GM19467 (cell line): ENCODE measurements at regions not wholly inside any gene's neighbourhood (a gene's known extent, or its start where the extent isn't known, plus 50 kb on each side); places are given as distances from the start of the nearest gene placed in this dataset.

Experiments
- ATAC-seq: cut with Tn5 transposase; IDR thresholded peaks from one replicate; pipeline ENCODE4 v1.9.1; 2021; ENCODE audit warnings: mild to moderate bottlenecking, moderate library complexity; ENCODE audit not compliant: unreplicated experiment

DNA sequence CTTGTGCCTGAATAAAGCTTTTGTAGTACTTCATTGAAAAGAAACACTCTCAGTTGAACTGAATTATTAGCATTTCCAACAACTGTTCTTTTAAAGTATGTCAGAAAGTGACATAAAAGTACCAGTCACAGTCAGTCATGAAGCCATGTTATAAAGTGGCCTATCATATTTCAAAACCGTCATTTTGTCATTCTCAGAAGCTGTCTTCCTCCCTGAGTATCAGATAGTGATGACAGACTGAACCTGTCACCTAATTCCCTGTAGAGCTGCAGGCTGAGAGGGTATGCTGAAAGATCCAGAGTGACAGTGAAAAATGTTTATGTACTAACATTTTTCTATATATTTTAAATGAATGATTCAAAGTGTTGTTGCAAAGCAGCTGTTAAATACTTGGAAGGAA lies 1121.7 kb upstream of the PRMT6 start:
- no peak for ATAC-seq

DNA sequence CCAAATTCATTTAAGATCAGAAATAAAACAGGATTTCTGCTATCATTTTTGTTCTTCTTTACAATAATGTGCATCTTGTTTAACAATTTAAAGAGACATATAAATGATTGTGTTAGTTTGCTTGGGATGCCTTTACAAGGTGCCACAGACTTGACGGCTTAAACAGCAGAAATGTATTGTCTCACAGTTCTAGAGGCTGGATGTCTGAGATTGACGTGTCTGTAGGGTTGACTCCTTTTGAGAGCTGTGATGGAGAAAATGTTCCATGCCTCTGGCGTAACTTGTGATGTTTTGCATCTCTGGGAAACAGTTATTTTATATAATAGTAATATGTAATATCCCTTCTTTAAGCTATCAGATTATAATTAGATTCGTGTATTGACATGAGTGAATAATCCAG lies 1091.6 kb upstream of the PRMT6 start:
- no peak for ATAC-seq

DNA sequence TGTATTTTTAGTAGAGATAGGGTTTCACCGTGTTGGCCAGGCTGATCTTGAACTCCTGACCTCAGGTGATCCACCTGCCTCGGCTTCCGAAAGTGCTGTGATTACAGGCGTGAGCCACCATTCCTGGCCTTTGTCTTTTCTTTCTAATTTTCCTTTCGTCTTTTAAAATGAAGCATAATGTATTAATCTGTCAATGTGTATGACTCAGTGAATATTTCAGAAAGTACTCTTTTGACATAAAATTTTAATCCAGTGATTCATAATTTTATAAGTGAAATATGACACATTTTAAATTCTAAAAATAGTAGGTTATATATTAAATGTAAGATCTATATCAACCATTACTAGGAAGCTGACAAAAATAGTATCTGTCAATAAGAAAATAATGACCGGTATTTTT lies 1059.0 kb upstream of the PRMT6 start:
- ATAC-seq: no peak

DNA sequence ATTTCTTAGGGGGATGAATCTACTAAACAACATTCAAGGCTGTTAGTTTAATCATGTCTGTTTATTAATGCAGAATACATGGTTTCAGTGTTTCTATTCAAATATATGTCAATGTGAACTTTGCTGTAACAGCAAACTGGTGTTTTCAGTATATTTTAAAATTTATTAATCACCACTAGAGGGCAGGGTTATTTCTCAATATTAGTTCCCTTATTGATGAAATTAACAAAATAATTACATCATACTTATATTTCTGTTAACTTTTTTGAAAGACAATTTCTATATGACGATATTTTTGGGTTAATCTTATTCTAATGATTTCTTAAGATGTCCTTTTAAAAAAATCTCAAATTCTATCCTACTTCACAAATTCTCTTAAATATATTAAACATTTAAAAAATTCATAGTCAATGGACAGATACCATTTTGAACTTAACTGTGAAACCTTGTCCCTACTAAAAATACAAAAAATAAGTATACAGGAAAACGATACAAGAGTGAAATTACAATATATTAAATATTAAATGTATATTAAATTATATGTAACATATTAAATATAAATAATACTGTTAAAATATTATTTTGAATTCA lies 1034.1 kb upstream of the PRMT6 start:
- no peak for ATAC-seq

DNA sequence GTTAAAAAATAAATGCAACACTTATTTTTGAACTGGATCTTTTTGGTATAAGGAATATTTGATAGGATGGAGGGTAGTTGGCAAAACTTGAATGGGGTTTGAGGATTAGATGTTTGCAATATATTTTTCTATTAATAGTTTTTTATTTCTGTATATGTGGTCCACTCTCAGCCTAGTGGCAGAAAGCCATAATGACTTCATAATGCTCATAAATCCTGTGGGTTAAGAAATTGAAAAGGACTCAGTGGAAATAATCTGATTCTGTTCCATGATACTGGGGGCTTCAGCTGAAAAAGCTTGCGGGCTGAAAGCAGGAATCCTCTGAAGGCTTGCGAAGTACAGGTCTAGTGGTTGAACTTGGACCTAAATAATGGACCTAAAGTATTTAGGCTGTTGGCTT lies 1028.6 kb upstream of the PRMT6 start:
- no peak for ATAC-seq

DNA sequence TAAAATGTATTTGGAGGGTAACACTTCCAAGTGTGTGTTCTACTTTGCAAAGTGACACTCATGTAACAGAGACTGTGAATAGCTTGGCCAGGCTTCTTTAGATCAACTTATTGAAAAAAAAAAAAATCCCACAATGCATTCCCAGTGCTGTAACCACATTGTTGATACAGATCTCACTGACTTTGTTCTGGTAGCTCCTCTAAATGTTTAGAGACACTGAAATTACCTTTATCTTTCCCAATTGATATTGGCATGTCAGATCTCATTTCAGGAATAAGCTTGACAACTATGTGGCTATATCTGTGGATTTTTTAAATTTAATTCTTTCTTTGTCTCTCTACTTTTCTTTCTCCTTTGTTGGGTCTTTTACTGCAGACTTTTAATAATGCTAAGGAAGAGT lies 1018.9 kb upstream of the PRMT6 start:
- ATAC-seq: no peak

DNA sequence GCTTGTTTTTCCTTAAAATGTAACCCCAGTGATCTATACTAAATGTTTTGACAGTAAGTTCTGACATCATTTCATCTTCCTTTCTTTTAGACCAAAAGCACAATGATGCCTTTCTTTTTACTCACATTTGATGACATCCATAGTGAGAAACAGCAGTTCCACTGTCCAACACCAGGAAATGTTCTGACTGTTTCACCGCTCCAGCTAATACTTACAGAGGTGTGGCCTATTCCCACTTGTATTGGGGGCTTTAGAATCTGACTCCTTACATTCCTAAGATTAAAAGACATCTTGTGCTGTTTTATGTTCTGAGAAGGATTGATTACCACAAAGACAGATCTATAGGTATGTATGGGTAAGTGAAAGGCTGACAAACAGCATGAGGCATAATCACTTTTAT lies 1018.2 kb upstream of the PRMT6 start:
- ATAC-seq: no peak

DNA sequence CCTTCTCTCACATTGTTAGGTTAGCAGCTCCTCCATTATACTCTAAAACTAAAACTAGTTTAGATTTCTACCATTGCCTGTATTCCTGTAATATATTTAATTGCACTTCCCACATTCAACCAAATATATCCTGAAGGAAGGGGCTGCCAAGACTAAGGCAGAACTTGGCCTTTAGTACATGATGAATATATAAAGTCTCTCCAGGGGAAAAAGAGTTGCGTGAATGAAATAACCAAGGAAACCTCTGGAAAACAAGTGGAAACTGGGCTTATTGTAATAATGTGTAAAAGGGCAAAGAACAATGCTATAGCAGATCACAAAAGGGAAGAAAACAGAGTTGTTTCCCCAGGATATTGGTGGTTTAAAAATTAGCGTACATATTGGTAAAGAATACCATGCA lies 1012.5 kb upstream of the PRMT6 start:
- ATAC-seq: no peak

DNA sequence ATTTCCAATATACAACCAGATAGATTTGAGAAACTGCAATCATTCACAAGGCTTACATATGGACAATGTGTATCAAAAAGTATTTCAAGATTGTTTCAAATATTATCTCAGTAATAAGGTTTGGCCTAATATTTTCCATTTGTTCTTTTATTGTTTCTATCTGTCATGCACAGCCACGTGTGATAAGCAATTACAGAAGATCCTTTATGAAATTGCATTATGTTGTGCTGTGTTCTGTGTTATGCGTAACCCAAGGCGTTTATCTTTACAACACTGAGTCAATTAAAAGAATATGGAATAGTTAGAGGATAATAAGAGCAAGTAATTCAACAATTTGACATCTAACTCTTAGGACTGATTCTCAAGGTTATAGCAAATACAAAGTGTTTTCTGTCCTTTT lies 1009.3 kb upstream of the PRMT6 start:
- no peak for ATAC-seq

DNA sequence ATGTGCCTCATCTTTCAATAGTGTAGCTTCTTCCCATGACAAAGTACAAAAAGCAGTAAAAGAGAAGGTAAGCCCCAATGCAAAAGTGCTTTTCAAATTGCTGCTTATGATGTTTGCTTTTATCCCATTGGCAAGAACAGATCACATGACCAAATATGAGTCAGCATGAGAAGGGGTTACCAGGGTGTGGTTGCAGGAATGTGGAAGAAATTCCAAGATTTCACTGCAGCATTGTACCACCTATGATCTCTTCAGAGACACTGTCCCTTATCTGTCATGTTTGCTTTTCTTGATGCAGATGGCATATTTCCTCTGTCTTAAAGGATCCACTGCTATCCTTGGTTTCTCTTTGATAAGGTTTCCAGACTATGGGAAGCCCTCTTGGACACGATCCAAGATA lies 1006.9 kb upstream of the PRMT6 start:
- no peak for ATAC-seq

DNA sequence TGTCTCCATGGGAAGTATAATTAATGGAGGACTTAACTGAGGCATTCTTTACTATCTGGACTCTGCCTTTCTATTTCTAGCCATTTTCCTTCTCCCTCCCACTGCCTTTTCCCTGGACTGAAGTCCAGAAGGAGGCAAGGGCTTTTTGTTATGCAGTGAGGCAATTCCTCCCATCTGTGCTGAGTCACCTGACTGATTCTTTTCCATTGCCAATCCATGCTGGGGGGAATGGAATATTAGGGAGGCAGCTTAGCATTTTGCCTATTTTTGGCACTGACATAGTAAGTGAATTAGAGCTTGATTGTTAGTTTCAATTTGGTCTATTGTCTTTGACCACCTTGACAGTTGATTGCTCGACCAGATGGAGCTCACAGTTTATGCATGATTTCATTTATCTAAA lies 1000.6 kb upstream of the PRMT6 start:
- no peak for ATAC-seq

DNA sequence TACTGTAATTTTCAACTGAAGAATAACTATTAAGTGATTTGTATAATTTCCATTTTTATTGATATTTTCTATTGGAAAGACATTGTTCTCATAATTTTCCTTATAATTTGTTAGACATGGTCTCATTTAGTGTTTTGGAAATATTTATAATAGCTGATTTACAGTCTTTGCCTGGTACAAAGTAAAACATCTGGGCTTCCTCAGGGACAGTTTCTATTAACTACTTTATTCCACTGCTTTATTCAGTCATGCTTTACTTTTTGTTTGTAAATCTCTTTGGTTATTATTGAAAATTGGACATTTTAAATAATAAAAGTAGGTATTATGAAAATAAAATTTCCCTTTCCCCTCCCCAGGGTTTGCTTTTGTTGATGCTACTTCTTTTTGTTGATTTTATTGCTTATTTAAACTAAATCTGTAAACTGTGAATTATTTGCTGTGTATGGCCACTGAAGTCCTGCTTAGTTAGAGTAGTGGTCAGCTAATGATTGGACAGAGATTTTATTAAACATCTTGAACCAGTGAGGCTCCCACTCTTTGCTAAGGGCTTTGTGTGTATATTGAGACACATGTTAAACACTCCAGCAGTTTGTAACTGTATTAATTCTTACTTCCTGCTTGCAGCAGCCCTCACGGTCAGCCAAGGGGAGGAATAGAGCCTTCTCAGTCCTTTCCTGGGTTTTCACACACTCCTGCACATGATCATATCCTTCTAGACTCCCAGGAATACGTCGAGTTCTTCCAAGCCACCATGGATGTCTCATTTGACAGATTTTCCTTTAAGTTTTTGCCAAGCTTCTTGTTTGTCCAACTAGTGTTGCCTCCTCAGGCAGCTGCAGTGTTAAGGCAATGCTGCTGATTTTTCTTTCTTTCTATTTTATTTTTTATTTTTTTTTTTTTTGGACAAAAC lies 994.6 kb upstream of the PRMT6 start:
- ATAC-seq: no peak

DNA sequence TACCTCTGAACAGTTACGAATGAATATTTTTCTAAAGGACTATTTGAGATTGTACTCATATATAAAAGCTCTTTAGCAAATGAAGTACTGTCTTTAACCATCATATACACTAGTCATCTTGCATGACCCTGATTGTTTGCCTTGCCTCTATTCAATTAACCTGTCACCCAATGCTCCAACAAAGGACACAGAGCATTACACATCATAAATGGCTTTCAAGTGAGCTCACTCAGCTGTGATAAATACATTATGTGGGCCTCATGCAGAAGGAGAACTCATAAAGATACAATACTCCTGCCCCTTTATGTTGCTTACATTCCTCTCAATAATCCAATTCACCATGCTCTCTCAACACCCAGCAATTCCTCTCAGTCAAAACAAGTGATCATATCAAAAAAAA lies 993.0 kb upstream of the PRMT6 start:
- ATAC-seq: no peak

DNA sequence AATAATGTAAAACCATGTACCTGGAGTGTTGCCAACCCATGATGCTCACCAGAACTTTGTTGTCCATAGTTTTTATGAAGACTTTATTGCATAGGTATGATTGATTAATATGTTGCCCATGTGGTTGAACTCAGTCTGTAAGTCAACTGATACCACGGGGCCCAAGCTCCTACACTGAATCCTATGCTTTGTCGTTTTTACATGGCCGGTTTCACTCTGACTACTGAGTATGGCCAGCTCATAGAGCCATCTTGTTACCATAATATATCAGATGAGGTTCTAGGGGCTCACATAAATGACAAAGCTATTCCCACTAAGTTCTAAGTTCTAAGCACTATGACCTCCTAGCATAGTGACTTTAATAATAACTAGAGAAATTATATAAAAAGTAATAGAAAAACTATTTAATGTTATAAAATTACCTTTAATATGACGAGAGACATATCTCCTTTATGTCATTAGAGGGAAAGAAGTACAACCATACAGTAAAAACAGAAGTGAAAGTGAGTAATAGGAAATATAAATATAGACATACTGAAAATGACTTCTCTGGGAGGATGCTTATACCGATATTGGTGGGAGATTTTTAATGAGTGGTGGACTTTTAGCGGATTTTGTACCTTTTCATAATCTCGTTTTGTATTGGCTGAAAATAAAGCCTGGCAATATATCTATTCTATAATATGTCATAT lies 983.4 kb upstream of the PRMT6 start:
- ATAC-seq: peak; percentile 67

DNA sequence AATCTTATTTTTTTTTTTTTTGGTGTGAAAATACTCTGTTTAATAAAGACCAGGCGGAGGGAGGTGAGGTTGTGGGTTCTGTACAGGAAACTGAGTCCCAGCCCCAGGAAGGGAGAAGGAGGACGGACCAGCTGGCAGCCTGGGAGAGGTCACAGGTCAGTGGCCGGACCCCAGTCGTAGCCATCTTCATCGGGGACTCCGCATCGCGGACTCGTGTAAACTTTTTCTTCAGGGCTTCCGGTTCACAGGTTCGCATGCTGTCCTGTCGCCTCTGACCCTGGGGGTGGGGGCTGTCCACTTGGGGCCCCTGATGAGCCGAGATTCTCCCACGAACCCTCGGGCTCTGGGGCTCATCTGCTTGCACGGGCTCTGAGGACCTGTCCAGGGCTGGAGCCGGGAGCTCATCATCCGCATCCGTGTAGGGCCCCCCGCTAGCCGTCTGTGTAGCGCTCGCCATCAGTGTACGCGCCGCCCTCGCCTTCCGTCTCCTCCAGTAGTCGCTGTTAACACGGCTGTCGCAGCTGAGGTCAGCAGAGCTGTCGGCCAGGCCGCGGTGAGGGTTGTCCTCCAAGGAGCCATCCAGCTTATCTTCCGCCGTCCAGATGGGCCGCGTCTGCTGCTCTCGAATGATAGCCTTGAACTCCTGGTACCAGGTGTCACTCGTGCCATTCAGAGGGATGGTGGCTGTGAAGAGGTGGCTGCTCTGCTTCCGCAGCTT lies 975.7 kb upstream of the PRMT6 start:
- ATAC-seq: no peak

DNA sequence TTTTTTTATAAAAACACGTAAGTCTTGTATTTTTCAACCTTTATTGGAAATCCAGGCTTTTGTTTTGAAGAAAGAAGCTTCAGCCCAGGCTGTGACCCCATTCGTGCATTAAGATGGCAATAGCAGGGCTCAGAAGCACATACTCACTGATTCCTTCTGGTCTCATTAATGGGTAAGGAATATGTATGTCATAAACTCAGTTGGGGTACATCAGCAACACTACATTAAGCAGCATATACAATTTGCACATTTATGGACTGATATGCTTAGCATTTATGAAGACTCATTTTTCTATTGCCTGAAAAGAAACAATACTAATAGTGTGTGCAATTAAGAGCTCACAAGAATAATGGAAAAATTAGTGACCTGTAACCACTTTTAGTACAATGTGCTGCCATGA lies 945.4 kb upstream of the PRMT6 start:
- ATAC-seq: no peak

DNA sequence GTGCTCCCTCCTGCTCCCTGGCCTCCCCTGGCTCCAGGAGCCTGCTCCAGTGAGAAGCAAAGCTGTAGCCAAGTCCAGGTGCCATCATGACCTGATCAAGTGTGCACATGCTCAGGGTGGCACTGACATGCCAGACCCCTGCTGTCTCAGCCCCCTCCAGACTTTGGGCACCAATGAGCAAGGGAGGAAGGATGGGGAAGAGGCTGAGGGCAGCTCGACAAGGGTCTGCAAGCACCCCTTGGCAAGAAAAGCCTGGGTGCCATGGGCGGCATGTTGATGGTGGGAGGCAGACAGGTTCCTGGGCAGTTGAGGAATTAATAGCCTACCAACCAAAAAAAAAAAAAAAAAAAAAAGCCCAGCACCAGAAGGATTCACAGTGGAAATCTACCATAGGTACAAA lies 942.6 kb upstream of the PRMT6 start:
- no peak for ATAC-seq

DNA sequence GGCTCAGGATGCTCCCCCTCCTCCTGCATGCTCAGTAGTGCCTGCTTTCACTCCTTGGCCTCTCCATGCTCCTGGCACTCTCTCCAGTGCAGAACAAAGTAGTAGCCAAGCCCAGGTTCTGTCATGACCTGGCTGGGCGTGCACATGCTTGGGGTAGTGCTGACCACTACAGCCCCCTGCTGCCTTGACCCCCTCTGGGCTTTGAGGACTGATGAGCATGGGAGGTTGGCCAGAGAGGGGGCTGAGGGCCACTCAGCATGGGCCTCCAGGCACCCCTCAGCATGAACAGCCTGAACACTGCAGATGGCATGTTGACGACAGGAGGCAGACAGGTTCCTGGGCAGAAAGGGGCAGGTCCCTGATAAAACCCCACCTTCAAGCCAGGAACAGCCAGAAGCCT lies 935.7 kb upstream of the PRMT6 start:
- no peak for ATAC-seq

DNA sequence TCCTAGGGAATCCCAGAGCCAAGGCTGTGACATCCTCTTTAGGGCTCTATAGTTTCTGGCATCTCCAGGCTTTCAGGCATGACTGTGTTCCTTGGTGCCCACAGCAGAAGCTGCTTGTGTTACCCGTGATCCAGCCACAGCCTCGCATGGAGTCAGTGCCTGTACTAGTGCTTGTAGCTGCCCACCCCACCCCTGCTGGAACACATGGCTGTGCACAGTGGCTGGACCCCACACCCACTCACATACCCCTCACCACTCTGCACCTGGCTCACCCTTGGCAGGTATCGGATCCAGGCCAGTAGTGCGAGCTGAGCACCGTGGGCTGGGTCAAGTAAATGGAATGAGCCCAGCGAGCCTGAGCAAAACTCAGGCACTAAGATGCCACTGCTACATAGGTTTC lies 934.7 kb upstream of the PRMT6 start:
- no peak for ATAC-seq

DNA sequence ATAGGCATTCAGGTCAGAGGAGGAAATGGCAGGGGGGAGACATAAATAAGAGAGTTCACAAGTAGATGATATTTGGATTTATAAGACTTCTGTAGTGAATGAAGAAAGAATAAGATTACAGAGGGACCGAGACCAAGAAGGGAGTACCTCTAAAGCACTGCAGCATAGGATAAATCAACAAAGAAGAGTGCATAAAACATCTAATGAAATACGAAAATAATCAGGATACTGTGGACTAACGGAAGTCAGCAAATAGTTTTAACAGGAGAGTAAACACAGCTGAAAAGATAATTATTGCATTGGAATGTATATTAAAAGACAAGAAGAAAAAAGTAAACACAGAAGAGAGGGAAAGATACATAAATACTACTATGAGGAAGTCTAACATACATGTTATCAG lies 921.9 kb upstream of the PRMT6 start:
- ATAC-seq: no peak

DNA sequence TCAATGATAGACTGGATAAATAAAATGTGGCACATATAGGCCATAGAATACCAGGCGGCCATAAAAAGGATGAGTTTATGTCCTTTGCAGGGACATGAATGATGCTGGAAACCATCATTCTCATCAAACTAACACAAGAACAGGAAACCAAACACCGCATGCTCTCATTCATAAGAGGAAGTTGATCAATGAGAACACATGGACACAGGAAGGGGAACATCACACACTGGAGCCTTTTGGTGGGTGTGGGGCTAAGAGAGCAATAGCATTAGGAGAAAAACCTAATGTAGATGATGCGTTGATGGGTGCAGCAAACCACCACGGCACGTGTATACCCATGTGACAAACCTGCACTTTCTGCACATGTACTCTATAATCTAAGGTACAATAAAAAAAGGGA lies 883.4 kb upstream of the PRMT6 start:
- ATAC-seq: no peak

DNA sequence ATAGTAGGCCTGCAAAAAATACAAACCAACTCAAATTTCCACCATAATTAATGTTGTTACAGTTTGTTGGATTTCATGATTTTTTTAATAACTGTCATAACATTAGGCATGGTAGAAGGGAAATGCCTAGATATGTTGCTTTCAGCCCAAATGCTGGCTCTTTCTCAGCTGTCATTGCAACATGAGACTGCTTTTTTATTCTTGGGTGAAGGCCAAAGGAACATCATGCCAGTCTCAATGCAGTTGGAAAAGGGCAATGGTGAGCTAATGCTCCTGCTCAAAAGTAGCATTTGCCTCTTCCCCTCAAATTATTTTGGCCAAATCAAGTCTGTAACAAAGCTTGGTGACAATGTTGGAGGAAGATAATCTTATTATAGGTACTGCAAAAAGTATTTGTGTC lies 877.7 kb upstream of the PRMT6 start:
- no peak for ATAC-seq
